HEK293T (cell line): ENCODE measurements at regions not wholly inside any gene's neighbourhood (a gene's known extent, or its start where the extent isn't known, plus 50 kb on each side); places are given as distances from the start of the nearest gene placed in this dataset.

Source experiments
- ARNT ChIP-seq: fragments of 450-650 bp; IDR thresholded peaks from 2 replicates; pipeline ENCODE4 v1.6.1; 2017; ENCODE audit warnings: mild to moderate bottlenecking
- BHLHE40 ChIP-seq: fragments of 450-650 bp; IDR thresholded peaks from 2 replicates; pipeline ENCODE4 v1.6.1; 2016; ENCODE audit warnings: mild to moderate bottlenecking, moderate library complexity, borderline replicate concordance
- ELF4 ChIP-seq: fragments of 450-650 bp; IDR thresholded peaks from 2 replicates; pipeline ENCODE4 v1.6.1; 2017; ENCODE audit warnings: antibody characterized with exemption
- FOXA1 ChIP-seq: fragments of 450-650 bp; IDR thresholded peaks from 2 replicates; pipeline ENCODE4 v1.6.1; 2016; ENCODE audit warnings: mild to moderate bottlenecking
- FOXK2 ChIP-seq: fragments of 450-650 bp; IDR thresholded peaks from 2 replicates; pipeline ENCODE4 v1.6.1; 2016; ENCODE audit warnings: mild to moderate bottlenecking
- FOXM1 ChIP-seq: fragments of 450-650 bp; IDR thresholded peaks from 2 replicates; pipeline ENCODE4 v1.6.1; 2017; ENCODE audit warnings: mild to moderate bottlenecking, borderline replicate concordance
- HDGF ChIP-seq: fragments of 450-650 bp; IDR thresholded peaks from 2 replicates; pipeline ENCODE4 v1.6.1; 2017; ENCODE audit warnings: antibody characterized with exemption, borderline replicate concordance
- L3MBTL2 ChIP-seq: fragments of 450-650 bp; conservative IDR thresholded peaks from 2 replicates; pipeline ENCODE4 v1.6.1; 2016; ENCODE audit warnings: mild to moderate bottlenecking
- LEF1 ChIP-seq: fragments of 450-650 bp; IDR thresholded peaks from 2 replicates; pipeline ENCODE4 v1.6.1; 2017; ENCODE audit warnings: mild to moderate bottlenecking, borderline replicate concordance
- SP1 ChIP-seq: fragments of 450-650 bp; IDR thresholded peaks from 2 replicates; pipeline ENCODE4 v1.6.1; 2017
- SUZ12 ChIP-seq: fragments of 450-650 bp; IDR thresholded peaks from 2 replicates; pipeline ENCODE4 v1.6.1; 2016; ENCODE audit warnings: mild to moderate bottlenecking
- TARDBP ChIP-seq: fragments of 450-650 bp; IDR thresholded peaks from 2 replicates; pipeline ENCODE4 v1.6.1; 2016

GRCh38 chr15:95989392-95989791 is 341.1 kb upstream of the NR2F2 start:
- TF ChIP-seq FOXM1 (no peak), SP1 (no peak), TARDBP (no peak), HDGF (no peak), SUZ12 (no peak), FOXA1 (no peak), ARNT (no peak), LEF1 (no peak), ELF4 (no peak), L3MBTL2 (no peak), BHLHE40 (no peak), FOXK2 (no peak)
